Vagina (tissue), 2 donors: ENCODE measurements at regions not wholly inside any gene's neighbourhood (a gene's known extent, or its start where the extent isn't known, plus 50 kb on each side); places are given as distances from the start of the nearest gene placed in this dataset.

Experiments
- DNase-seq, 2 donors: peaks; one replicate each; pipeline ENCODE4 v3.0.0-alpha.2; 2017; ENCODE audit errors: extremely low spot score in 2 of 2
- H3K27ac ChIP-seq: fragments of 200-600 bp; sonication (generic); one replicate; pipeline ENCODE4 v1.5.1; 2019
- H3K27me3 ChIP-seq: fragments of 200-600 bp; sonication (generic); one replicate; pipeline ENCODE4 v1.5.1; 2019
- H3K36me3 ChIP-seq, 2 donors: fragments of 200-600 bp; sonication (generic); one replicate each; pipeline ENCODE4 v1.5.1; 2017 to 2019
- H3K4me1 ChIP-seq: fragments of 200-600 bp; sonication (generic); one replicate; pipeline ENCODE4 v1.5.1; 2019
- H3K4me3 ChIP-seq, 2 donors: fragments of 200-600 bp; sonication (generic); 1 replicate in 1 of 2; 2 replicates in 1 of 2; pipeline ENCODE4 v1.5.1; 2016 to 2019
- H3K9me3 ChIP-seq: fragments of 200-600 bp; sonication (generic); one replicate; pipeline ENCODE4 v1.5.1; 2019
- CTCF ChIP-seq, 3 experiments: fragments of 450-650 bp in 2 of 3; fragments of 200-600 bp in 1 of 3; sonication (generic) in 1 of 3; IDR thresholded peaks; one replicate each; pipeline ENCODE4 v1.5.1; 2017 to 2019; ENCODE audit warnings: antibody characterized with exemption in 3 of 3, mild to moderate bottlenecking in 2 of 3, moderate library complexity in 2 of 3
- POLR2A ChIP-seq, 2 donors: fragments of 450-650 bp; IDR thresholded peaks; one replicate each; pipeline ENCODE4 v1.6.1; 2017; ENCODE audit warnings: antibody characterized with exemption in 2 of 2, mild to moderate bottlenecking in 2 of 2, moderate library complexity in 2 of 2
- POLR2AphosphoS5 ChIP-seq, 2 donors: sonication (generic); formaldehyde crosslinking; IDR thresholded peaks; one replicate each; pipeline ENCODE4 v1.9.0; 2017; ENCODE audit warnings: antibody characterized with exemption in 2 of 2, mild to moderate bottlenecking in 2 of 2, low read depth in 1 of 2; ENCODE audit not compliant: insufficient read depth in 1 of 2
- intact Hi-C: fragments of 100-400 bp; cut with DNase I; formaldehyde crosslinking; loops from one replicate; pipeline ENCODE4 v1.15.1; 2023

GRCh38 chr10:93150990-93151547 lies 77.4 kb downstream of the CYP26A1 start:
- DNase-seq, result no peak
- no peak overlapping the region for H3K27ac ChIP-seq

GRCh38 chr10:93152136-93152535 lies 78.4 kb downstream of the CYP26A1 start:
- no peaks in the 10 kb centered on the region for H3K36me3 ChIP-seq
- H3K4me3 ChIP-seq, result no peak overlapping the region
- no peaks in the 10 kb centered on the region for H3K9me3 ChIP-seq
- no peaks in the 10 kb centered on the region for H3K27me3 ChIP-seq
- no peak for DNase-seq
- H3K27ac ChIP-seq, result no peak overlapping the region
- TF ChIP-seq CTCF (IDR thresholded peaks at IDR 0.05) (no peak), POLR2AphosphoS5 (IDR thresholded peaks at IDR 0.05; ENCODE audit: insufficient read depth in 1 of 2, low read depth in 1 of 2) (no peak), POLR2A (IDR thresholded peaks at IDR 0.05) (no peak)
- peaks cover 8% of the 10 kb centered on the region for H3K4me1 ChIP-seq
- intact Hi-C loops, result no loop called here

More at GRCh38 chr10:93150990-93151547, 77.4 kb downstream of the CYP26A1 start:
- H3K4me1 ChIP-seq, result peaks cover 8% of the 10 kb centered on the region
- no peaks in the 10 kb centered on the region for H3K9me3 ChIP-seq
- intact Hi-C loops, result no loop called here
- no peaks in the 10 kb centered on the region for H3K36me3 ChIP-seq
- TF ChIP-seq POLR2AphosphoS5 (IDR thresholded peaks at IDR 0.05; ENCODE audit: insufficient read depth in 1 of 2, low read depth in 1 of 2) (no peak), CTCF (IDR thresholded peaks at IDR 0.05) (no peak), POLR2A (IDR thresholded peaks at IDR 0.05) (no peak)
- no peaks in the 10 kb centered on the region for H3K27me3 ChIP-seq
- no peak overlapping the region for H3K4me3 ChIP-seq

GRCh38 chr10:93154531-93154930 lies 80.8 kb downstream of the CYP26A1 start:
- TF ChIP-seq POLR2A (IDR thresholded peaks at IDR 0.05) (no peak), CTCF (IDR thresholded peaks at IDR 0.05) (no peak), POLR2AphosphoS5 (IDR thresholded peaks at IDR 0.05; ENCODE audit: insufficient read depth in 1 of 2, low read depth in 1 of 2) (no peak)
- Histone ChIP-seq H3K27me3 (no peaks in the 10 kb centered on the region), H3K27ac (no peak overlapping the region), H3K36me3 (no peaks in the 10 kb centered on the region), H3K4me3 (no peak overlapping the region), H3K4me1 (peaks cover 8% of the 10 kb centered on the region), H3K9me3 (no peaks in the 10 kb centered on the region)
- no peak for DNase-seq
- intact Hi-C loops, result no loop called here

- H3K9me3 ChIP-seq, result no peaks in the 10 kb centered on the region
- H3K27ac ChIP-seq, result no peak overlapping the region
- H3K36me3 ChIP-seq, result no peaks in the 10 kb centered on the region
- DNase-seq, result no peak
- intact Hi-C loops, result no loop called here
- no peaks in the 10 kb centered on the region for H3K4me1 ChIP-seq
- H3K27me3 ChIP-seq, result no peaks in the 10 kb centered on the region
- no peak overlapping the region for H3K4me3 ChIP-seq
- TF ChIP-seq POLR2AphosphoS5 (IDR thresholded peaks at IDR 0.05; ENCODE audit: insufficient read depth in 1 of 2, low read depth in 1 of 2) (no peak), POLR2A (IDR thresholded peaks at IDR 0.05) (no peak), CTCF (IDR thresholded peaks at IDR 0.05) (no peak)
Observed at GRCh38 chr10:93160140-93160539, 86.4 kb downstream of the CYP26A1 start.

- no peaks in the 10 kb centered on the region for H3K27me3 ChIP-seq
- H3K27ac ChIP-seq, result no peak overlapping the region
- no peaks in the 10 kb centered on the region for H3K36me3 ChIP-seq
- DNase-seq, result no peak
- intact Hi-C loops, result no loop called here
- H3K4me1 ChIP-seq, result no peaks in the 10 kb centered on the region
- no peak overlapping the region for H3K4me3 ChIP-seq
- TF ChIP-seq POLR2AphosphoS5 (IDR thresholded peaks at IDR 0.05; ENCODE audit: insufficient read depth in 1 of 2, low read depth in 1 of 2) (no peak), CTCF (IDR thresholded peaks at IDR 0.05) (no peak), POLR2A (IDR thresholded peaks at IDR 0.05) (no peak)
- H3K9me3 ChIP-seq, result no peaks in the 10 kb centered on the region
Observed at GRCh38 chr10:93160829-93161228, 87.1 kb downstream of the CYP26A1 start.
